ENCODE measurements at regions not wholly inside any gene's neighbourhood (a gene's known extent, or its start where the extent isn't known, plus 50 kb on each side); places are given as distances from the start of the nearest gene placed in this dataset.

- TF ChIP-seq SNAI2 (CRISPR knock-in tag; IDR thresholded peaks at IDR 0.05) (no peak), BACH2 (CRISPR knock-in tag; IDR thresholded peaks at IDR 0.05; ENCODE audit: borderline replicate concordance) (no peak), GLIS3 (CRISPR knock-in tag; IDR thresholded peaks at IDR 0.05) (no peak)
Observed at GRCh38 chr3:30510596-30510995, 95.8 kb upstream of the TGFBR2 start (continued).

DNA sequence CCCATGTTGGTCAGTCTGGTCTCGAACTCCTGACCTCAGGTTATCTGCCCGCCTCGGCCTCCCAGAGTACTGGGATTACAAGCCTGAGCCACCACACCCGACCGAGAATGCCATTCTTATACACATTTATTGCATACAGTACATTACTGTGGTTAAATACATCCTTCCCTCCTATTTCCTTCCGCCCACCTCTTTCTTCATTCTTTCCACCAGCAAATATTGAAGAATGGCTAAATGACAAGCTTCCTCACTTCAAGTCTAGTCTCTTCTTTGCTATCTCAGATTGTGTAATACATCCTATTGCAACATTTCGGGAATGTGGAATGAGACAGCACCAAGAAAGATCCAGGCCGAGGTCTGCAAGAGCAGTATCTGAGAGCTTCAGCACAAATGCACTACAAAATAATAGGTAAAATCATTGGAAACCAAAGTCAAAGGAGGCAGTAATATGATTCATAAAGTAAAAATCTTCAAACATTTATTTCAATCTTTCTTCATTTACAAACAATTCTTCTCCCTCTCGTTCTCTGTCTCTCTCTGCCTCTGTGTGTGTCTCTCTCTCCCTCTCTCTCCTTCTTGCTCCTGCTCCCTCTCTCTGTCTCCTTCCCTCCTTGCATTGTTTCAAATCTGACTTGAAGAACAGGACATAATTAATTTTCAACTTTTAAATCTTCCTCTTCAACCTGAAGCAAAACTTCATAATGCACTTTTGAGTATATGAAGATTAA is 94.7 kb upstream of the TGFBR2 start:
- TF ChIP-seq SNAI2 (CRISPR knock-in tag; IDR thresholded peaks at IDR 0.05) (no peak), TCF4 (CRISPR knock-in tag; IDR thresholded peaks at IDR 0.05; ENCODE audit: borderline replicate concordance) (no peak), TOX (CRISPR knock-in tag; IDR thresholded peaks at IDR 0.05; ENCODE audit: borderline replicate concordance) (no peak), BACH2 (CRISPR knock-in tag; IDR thresholded peaks at IDR 0.05; ENCODE audit: borderline replicate concordance) (no peak), ZNF70 (CRISPR knock-in tag; IDR thresholded peaks at IDR 0.05) (no peak), GLIS3 (CRISPR knock-in tag; IDR thresholded peaks at IDR 0.05) (no peak), TSHZ2 (CRISPR knock-in tag; IDR thresholded peaks at IDR 0.05) (no peak), ZNF565 (CRISPR knock-in tag; conservative IDR thresholded peaks at IDR 0.05; ENCODE audit: low read depth) (no peak), ZC3H10 (CRISPR knock-in tag; IDR thresholded peaks at IDR 0.05) (no peak), ISL1 (CRISPR knock-in tag; IDR thresholded peaks at IDR 0.05) (no peak), CREB5 (CRISPR knock-in tag; IDR thresholded peaks at IDR 0.05; ENCODE audit: low read depth) (no peak), PPARA (CRISPR knock-in tag; IDR thresholded peaks at IDR 0.05; ENCODE audit: borderline replicate concordance) (no peak), ESRRG (CRISPR knock-in tag; IDR thresholded peaks at IDR 0.05) (no peak), ZFP3 (CRISPR knock-in tag; IDR thresholded peaks at IDR 0.05) (no peak), ZFP30 (CRISPR knock-in tag; IDR thresholded peaks at IDR 0.05) (no peak), ARNTL (CRISPR knock-in tag; IDR thresholded peaks at IDR 0.05; ENCODE audit: borderline replicate concordance, low read depth) (no peak), ZNF8 (CRISPR knock-in tag; IDR thresholded peaks at IDR 0.05) (no peak)
- TF ChIP-seq, protein P1, sequence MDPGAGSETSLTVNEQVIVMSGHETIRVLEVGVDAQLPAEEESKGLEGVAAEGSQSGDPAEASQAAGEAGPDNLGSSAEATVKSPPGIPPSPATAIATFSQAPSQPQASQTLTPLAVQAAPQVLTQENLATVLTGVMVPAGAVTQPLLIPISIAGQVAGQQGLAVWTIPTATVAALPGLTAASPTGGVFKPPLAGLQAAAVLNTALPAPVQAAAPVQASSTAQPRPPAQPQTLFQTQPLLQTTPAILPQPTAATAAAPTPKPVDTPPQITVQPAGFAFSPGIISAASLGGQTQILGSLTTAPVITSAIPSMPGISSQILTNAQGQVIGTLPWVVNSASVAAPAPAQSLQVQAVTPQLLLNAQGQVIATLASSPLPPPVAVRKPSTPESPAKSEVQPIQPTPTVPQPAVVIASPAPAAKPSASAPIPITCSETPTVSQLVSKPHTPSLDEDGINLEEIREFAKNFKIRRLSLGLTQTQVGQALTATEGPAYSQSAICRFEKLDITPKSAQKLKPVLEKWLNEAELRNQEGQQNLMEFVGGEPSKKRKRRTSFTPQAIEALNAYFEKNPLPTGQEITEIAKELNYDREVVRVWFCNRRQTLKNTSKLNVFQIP (CRISPR knock-in tag; IDR thresholded peaks at IDR 0.05; ENCODE audit: borderline replicate concordance, low read depth), result no peak
- TF ChIP-seq, protein P2, sequence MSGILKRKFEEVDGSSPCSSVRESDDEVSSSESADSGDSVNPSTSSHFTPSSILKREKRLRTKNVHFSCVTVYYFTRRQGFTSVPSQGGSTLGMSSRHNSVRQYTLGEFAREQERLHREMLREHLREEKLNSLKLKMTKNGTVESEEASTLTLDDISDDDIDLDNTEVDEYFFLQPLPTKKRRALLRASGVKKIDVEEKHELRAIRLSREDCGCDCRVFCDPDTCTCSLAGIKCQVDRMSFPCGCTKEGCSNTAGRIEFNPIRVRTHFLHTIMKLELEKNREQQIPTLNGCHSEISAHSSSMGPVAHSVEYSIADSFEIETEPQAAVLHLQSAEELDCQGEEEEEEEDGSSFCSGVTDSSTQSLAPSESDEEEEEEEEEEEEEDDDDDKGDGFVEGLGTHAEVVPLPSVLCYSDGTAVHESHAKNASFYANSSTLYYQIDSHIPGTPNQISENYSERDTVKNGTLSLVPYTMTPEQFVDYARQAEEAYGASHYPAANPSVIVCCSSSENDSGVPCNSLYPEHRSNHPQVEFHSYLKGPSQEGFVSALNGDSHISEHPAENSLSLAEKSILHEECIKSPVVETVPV (CRISPR knock-in tag; IDR thresholded peaks at IDR 0.05), result no peak
- ATAC-seq, result peak; percentile 74

- ATAC-seq, result no peak
- TF ChIP-seq CREB5 (CRISPR knock-in tag; IDR thresholded peaks at IDR 0.05; ENCODE audit: low read depth) (no peak), TCF4 (CRISPR knock-in tag; IDR thresholded peaks at IDR 0.05; ENCODE audit: borderline replicate concordance) (no peak), SNAI2 (CRISPR knock-in tag; IDR thresholded peaks at IDR 0.05) (no peak)
Observed at GRCh38 chr3:30512576-30512975, 93.8 kb upstream of the TGFBR2 start.

All from SK-N-SH treated with all-trans-retinoic acid at 6 μM for 48 hours (cell line).